ENCODE measurements at regions not wholly inside any gene's neighbourhood (a gene's known extent, or its start where the extent isn't known, plus 50 kb on each side); places are given as distances from the start of the nearest gene placed in this dataset.
"Not testable (repeated sequence)": the region's sequence is repeated elsewhere in the genome, so short reads cannot be mapped to it uniquely, and the experiment has no call there.

DNA sequence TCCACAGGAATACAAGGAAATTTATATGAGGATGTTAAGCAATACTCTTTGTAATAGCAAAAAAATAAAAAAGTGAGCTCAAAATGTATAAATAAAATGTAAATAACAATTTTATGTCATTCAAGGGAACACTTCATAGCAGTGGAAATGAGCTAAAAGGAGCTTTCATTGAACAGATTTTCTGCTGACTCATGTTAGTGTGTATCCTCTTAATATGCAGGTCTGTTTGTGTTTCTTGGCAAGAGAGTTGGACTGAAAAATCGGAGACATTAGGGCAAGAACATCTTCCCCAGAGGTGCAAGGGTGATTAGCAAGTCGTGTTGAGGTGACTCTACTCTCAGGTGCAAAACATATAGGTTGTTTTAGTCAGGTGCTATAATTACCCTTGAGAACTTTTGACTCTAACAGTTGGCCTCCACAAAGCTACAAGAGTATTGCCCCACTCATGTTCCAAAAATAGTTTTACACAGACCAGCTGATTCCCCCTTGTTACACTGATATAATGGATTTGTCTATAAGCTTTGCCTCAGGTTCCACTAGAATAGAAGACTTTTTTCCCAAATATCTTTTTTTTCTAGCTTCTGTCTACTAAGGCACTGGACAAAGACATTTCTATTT, 702.9 kb downstream of the TENT5A start:
- no peaks in the 10 kb centered on the region for H3K4me1 ChIP-seq (ENCODE audit: control insufficient read depth, low read depth, low read length)
- no peak overlapping the region for H3K4me3 ChIP-seq (ENCODE audit: low read length)
- no peak overlapping the region for H3K9ac ChIP-seq (ENCODE audit: low read length)
- no peaks in the 10 kb centered on the region for H3K36me3 ChIP-seq (ENCODE audit: control insufficient read depth, low read depth, low read length)
- no peak overlapping the region for H3K27ac ChIP-seq (ENCODE audit: low read length)
- no peaks in the 10 kb centered on the region for H3K9me3 ChIP-seq (ENCODE audit: control insufficient read depth, low read depth, low read length)
- no peaks in the 10 kb centered on the region for H3K27me3 ChIP-seq (ENCODE audit: control insufficient read depth, insufficient read depth, low read length)

DNA sequence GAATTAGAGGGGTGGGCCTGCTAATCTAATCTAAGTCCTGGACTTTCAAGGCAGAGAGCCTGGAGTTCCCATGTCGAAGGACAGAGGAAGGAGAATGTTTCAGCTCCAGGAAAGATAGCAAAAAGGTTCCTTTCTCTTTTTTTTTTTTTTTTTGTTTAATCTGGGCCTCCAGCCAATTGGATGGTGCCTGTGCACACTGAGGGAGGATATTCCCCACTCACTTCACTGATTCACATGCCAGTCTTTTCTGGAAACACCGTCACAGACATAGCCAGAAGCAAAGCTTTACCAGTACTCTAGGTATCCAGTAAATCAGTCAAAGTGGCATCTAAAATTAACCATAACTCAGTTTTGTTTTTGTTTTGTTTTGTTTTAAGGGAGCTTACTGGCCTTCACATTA, 721.1 kb downstream of the TENT5A start:
- H3K4me3 ChIP-seq (ENCODE audit: low read length) = no peak overlapping the region
- no peaks in the 10 kb centered on the region for H3K27me3 ChIP-seq (ENCODE audit: control insufficient read depth, insufficient read depth, low read length)
- H3K4me1 ChIP-seq (ENCODE audit: control insufficient read depth, low read depth, low read length) = no peaks in the 10 kb centered on the region
- no peak overlapping the region for H3K9ac ChIP-seq (ENCODE audit: low read length)
- H3K9me3 ChIP-seq (ENCODE audit: control insufficient read depth, low read depth, low read length) = no peaks in the 10 kb centered on the region
- H3K27ac ChIP-seq (ENCODE audit: low read length) = no peak overlapping the region
- H3K36me3 ChIP-seq (ENCODE audit: control insufficient read depth, low read depth, low read length) = no peaks in the 10 kb centered on the region

DNA sequence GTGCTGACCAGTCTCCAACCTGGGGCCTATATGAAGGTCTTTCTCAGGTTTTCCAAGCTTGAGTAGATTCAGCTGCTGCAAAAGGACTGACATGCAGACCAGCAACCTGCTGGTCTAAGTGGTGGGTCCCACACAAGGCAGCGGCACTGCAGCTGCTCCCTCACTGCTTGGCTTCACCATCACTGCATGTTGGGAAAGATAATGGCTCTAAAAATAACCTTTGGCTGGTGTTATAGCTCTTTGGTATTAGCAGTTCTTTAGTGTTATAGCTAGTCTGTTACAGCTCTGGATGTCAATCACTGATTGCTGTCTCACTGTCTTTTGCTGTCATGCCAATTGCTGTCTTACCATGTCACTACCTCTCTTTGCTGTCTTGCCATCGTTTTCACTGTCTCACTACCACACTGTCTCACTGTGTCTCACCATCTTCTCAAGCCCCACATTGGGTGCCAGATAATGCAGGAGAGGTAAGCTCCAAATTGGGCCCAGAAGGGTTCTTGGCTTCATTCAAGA, 726.4 kb downstream of the TENT5A start:
- Histone ChIP-seq H3K9me3 (ENCODE audit: control insufficient read depth, low read depth, low read length) (peaks cover 27% of the 10 kb centered on the region), H3K4me1 (ENCODE audit: control insufficient read depth, low read depth, low read length) (no peaks in the 10 kb centered on the region), H3K4me3 (ENCODE audit: low read length) (no peak overlapping the region), H3K27me3 (ENCODE audit: control insufficient read depth, insufficient read depth, low read length) (no peaks in the 10 kb centered on the region), H3K27ac (ENCODE audit: low read length) (no peak overlapping the region), H3K9ac (ENCODE audit: low read length) (no peak overlapping the region), H3K36me3 (ENCODE audit: control insufficient read depth, low read depth, low read length) (no peaks in the 10 kb centered on the region)

DNA sequence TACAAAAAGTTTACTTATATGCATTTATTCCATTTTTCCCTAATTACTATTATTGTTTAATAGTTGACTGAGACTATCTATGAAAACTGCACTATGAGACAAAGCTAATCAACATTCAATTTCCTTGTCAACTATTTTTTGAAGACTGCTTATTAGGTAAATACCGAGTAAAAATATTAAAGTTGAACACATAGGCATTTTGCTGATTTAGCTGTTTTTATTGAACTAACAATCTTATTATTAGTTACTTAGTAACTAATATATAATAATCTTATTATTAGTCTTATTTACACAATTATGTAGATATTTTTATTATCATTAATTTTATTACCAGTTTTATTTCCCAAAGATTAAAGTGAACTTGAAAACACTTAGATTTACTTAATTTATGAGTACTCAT, 728.8 kb downstream of the TENT5A start:
- Histone ChIP-seq H3K4me1 (ENCODE audit: control insufficient read depth, low read depth, low read length) (no peaks in the 10 kb centered on the region), H3K9ac (ENCODE audit: low read length) (no peak overlapping the region), H3K36me3 (ENCODE audit: control insufficient read depth, low read depth, low read length) (no peaks in the 10 kb centered on the region), H3K9me3 (ENCODE audit: control insufficient read depth, low read depth, low read length) (peaks cover 35% of the 10 kb centered on the region), H3K27me3 (ENCODE audit: control insufficient read depth, insufficient read depth, low read length) (no peaks in the 10 kb centered on the region), H3K4me3 (ENCODE audit: low read length) (no peak overlapping the region), H3K27ac (ENCODE audit: low read length) (no peak overlapping the region)

DNA sequence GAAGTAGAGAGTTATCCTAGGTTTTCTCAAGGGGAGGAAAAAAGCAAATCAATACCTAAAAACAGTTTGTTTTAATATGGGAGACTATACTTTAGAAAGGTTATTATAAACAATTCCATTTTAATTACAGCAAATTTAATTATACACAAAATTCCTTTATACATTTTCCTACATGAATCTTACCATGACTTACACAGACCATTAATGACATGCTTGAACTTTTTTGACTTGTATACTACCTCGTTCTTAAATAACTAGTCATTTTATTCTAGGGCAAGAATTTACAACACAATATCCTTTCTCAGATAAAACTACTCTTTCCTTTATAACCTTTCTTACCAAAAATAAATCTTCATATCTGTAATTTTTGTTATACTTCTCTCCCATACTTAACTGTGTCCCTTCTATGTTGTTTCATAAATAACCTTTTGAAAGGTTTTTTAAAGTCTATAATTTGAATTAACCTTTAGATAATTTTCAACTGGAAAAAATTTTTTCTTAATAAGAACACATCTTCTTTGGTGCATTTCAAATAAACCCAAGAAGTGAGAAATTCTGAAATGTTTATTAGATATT, 729.4 kb downstream of the TENT5A start:
- H3K9me3 ChIP-seq (ENCODE audit: control insufficient read depth, low read depth, low read length) = peaks cover 35% of the 10 kb centered on the region
- H3K36me3 ChIP-seq (ENCODE audit: control insufficient read depth, low read depth, low read length) = no peaks in the 10 kb centered on the region
- H3K4me3 ChIP-seq (ENCODE audit: low read length) = no peak overlapping the region
- H3K4me1 ChIP-seq (ENCODE audit: control insufficient read depth, low read depth, low read length) = no peaks in the 10 kb centered on the region
- no peak overlapping the region for H3K9ac ChIP-seq (ENCODE audit: low read length)
- H3K27me3 ChIP-seq (ENCODE audit: control insufficient read depth, insufficient read depth, low read length) = no peaks in the 10 kb centered on the region
- H3K27ac ChIP-seq (ENCODE audit: low read length) = no peak overlapping the region

DNA sequence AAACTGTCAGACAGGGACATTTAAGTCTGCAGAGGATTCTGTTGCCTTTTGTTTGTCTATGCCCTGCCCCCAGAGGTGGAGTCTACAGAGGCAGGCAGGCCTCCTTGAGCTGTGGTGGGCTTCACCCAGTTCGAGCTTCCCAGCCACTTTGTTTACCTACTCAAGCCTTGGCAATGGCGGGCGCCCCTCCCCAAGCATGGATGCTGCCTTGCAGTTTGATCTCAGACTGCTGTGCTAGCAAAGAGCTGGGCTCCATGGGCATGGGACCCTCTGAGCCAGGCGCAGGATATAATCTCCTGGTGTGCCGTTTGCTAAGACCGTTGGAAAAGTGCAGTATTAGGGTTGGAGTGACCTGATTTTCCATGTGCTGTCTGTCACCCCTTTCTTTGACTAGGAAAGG, 734.9 kb downstream of the TENT5A start:
- peaks cover 23% of the 10 kb centered on the region for H3K9me3 ChIP-seq (ENCODE audit: control insufficient read depth, low read depth, low read length)
- not testable (repeated sequence) for H3K27me3 ChIP-seq (ENCODE audit: control insufficient read depth, insufficient read depth, low read length)

DNA sequence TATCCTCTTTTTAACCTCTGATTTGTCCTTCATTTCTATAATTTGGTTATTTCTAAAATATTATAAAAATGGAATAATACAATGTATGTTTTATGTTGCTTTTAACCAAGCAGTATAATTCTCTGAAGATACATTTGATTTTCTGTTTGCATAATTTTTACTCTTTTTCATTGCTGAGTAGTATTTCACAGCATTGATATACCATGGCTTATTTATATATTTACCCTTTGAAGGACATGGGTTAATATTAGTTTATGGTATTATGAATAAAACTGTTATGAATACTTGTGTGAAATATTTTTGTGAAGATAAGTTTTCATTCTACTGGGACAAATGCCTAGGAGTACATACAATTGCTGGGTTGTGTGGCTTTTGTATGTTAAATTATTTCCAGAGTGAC, 748.6 kb downstream of the TENT5A start:
- Histone ChIP-seq H3K27me3 (ENCODE audit: control insufficient read depth, insufficient read depth, low read length) (no peaks in the 10 kb centered on the region), H3K9me3 (ENCODE audit: control insufficient read depth, low read depth, low read length) (peaks cover 2% of the 10 kb centered on the region), H3K9ac (ENCODE audit: low read length) (no peak overlapping the region), H3K4me1 (ENCODE audit: control insufficient read depth, low read depth, low read length) (no peaks in the 10 kb centered on the region), H3K4me3 (ENCODE audit: low read length) (no peak overlapping the region), H3K36me3 (ENCODE audit: control insufficient read depth, low read depth, low read length) (no peaks in the 10 kb centered on the region), H3K27ac (ENCODE audit: low read length) (no peak overlapping the region)

More for the DNA sequence above, 734.9 kb downstream of the TENT5A start:
- not testable (repeated sequence) for H3K9ac ChIP-seq (ENCODE audit: low read length); H3K36me3 ChIP-seq (ENCODE audit: control insufficient read depth, low read depth, low read length); H3K4me3 ChIP-seq (ENCODE audit: low read length); H3K27ac ChIP-seq (ENCODE audit: low read length); H3K4me1 ChIP-seq (ENCODE audit: control insufficient read depth, low read depth, low read length)

DNA sequence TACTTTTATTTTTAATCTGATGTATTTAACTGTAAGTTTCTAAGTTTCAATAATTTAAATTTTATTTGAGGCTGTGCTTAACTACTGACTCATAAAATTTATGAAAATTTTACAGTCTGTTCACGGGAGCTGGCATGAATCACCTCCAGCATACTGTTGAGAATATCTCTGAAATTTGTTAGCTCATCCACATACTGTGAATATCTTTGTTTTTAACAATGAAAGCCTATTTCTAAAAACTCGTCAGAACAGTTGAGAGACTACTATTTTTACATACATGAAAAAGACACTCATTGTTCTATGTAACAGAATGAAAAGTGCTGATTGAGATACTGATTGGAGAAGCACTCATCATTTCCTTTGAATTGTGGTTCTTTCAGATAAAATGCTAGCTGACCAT, 749.3 kb downstream of the TENT5A start:
- Histone ChIP-seq H3K27ac (ENCODE audit: low read length) (no peak overlapping the region), H3K4me3 (ENCODE audit: low read length) (no peak overlapping the region), H3K4me1 (ENCODE audit: control insufficient read depth, low read depth, low read length) (no peaks in the 10 kb centered on the region)

DNA sequence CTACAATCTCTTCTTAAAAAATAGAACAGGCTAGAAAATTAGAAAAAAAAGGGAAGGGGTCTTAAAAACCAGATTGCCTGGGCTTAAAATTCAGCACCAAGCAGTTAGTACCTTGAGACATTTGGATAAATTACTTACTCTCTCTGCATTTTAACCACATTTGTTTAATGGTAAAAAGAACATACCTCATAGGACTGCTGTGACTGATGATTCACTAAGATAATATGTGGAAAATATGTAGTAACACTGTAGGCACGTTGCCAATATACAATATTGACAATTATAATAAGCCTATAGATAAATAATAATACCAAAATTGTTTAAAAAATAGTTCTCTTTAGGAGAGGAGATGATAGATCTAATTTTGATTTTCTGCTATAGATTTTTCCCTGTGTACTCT, 750.4 kb downstream of the TENT5A start:
- Histone ChIP-seq H3K4me3 (ENCODE audit: low read length) (no peak overlapping the region), H3K27me3 (ENCODE audit: control insufficient read depth, insufficient read depth, low read length) (no peaks in the 10 kb centered on the region), H3K36me3 (ENCODE audit: control insufficient read depth, low read depth, low read length) (no peaks in the 10 kb centered on the region), H3K9me3 (ENCODE audit: control insufficient read depth, low read depth, low read length) (peaks cover 2% of the 10 kb centered on the region), H3K4me1 (ENCODE audit: control insufficient read depth, low read depth, low read length) (no peaks in the 10 kb centered on the region), H3K9ac (ENCODE audit: low read length) (no peak overlapping the region), H3K27ac (ENCODE audit: low read length) (no peak overlapping the region)

More for the DNA sequence above, 749.3 kb downstream of the TENT5A start:
- no peak overlapping the region for H3K9ac ChIP-seq (ENCODE audit: low read length)
- H3K27me3 ChIP-seq (ENCODE audit: control insufficient read depth, insufficient read depth, low read length) = no peaks in the 10 kb centered on the region
- no peaks in the 10 kb centered on the region for H3K36me3 ChIP-seq (ENCODE audit: control insufficient read depth, low read depth, low read length)
- peaks cover 2% of the 10 kb centered on the region for H3K9me3 ChIP-seq (ENCODE audit: control insufficient read depth, low read depth, low read length)

DNA sequence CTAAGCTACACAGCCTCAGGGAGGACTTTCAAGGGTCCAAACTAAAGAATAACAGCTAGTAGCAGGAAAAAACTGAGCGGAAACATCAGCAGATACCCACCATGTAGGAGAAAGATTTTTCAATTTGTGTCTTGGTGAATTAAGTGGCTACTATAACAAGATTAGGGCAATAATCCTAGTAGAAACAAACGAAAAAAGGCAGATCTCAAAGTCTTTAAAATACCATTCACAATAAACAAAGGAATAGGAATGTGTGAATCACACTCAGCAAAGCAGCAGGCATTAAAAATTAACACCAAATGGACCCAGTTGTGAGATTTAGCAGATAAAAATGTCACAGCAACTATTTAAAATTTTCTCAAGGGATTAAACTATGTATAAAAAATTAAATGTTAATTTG, 761.2 kb downstream of the TENT5A start:
- Histone ChIP-seq H3K27me3 (ENCODE audit: control insufficient read depth, insufficient read depth, low read length) (no peaks in the 10 kb centered on the region), H3K4me3 (ENCODE audit: low read length) (no peak overlapping the region), H3K9me3 (ENCODE audit: control insufficient read depth, low read depth, low read length) (no peaks in the 10 kb centered on the region), H3K27ac (ENCODE audit: low read length) (no peak overlapping the region), H3K9ac (ENCODE audit: low read length) (no peak overlapping the region), H3K36me3 (ENCODE audit: control insufficient read depth, low read depth, low read length) (no peaks in the 10 kb centered on the region), H3K4me1 (ENCODE audit: control insufficient read depth, low read depth, low read length) (no peaks in the 10 kb centered on the region)

DNA sequence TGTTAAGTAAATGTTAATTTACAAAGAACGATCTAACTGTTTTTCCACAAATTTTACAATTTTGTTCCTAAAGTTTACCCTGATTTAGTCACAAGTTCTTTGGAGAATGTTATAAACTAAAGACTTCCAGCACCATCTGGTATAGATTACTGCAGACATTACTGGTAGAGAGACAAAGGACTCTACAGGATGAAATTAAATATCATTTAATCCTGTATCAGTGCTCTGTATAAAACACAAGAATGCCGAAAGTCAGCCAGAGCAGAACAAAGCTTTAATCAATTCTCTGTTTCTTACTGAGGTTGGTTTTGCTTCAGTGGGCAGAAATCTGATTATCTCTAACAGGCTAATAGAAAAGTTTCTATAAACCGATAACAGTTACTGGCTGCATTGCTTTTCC, 763.6 kb downstream of the TENT5A start:
- Histone ChIP-seq H3K27ac (ENCODE audit: low read length) (no peak overlapping the region), H3K27me3 (ENCODE audit: control insufficient read depth, insufficient read depth, low read length) (no peaks in the 10 kb centered on the region), H3K4me1 (ENCODE audit: control insufficient read depth, low read depth, low read length) (no peaks in the 10 kb centered on the region), H3K9ac (ENCODE audit: low read length) (no peak overlapping the region), H3K9me3 (ENCODE audit: control insufficient read depth, low read depth, low read length) (no peaks in the 10 kb centered on the region), H3K4me3 (ENCODE audit: low read length) (no peak overlapping the region), H3K36me3 (ENCODE audit: control insufficient read depth, low read depth, low read length) (no peaks in the 10 kb centered on the region)

DNA sequence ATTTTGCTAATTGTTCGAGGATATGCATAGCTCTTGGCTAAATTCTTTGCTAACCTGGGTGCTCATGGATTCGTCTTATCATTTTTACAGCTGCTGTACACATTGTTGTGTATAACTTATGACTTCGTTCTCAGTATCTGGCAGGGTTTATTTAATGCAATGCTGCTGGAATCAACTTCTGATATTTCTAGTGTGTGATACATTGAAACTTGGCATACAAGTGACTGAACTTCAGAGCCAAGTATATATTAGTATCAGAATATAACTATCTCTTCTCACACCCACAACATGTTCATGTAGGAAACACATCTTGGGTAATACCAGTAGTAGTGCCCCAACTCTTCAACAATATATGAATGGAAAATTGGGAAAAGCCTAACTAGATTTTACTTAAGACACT, 764.2 kb downstream of the TENT5A start:
- no peak overlapping the region for H3K9ac ChIP-seq (ENCODE audit: low read length)
- no peak overlapping the region for H3K4me3 ChIP-seq (ENCODE audit: low read length)
- no peaks in the 10 kb centered on the region for H3K27me3 ChIP-seq (ENCODE audit: control insufficient read depth, insufficient read depth, low read length)
- no peak overlapping the region for H3K27ac ChIP-seq (ENCODE audit: low read length)
- H3K9me3 ChIP-seq (ENCODE audit: control insufficient read depth, low read depth, low read length) = no peaks in the 10 kb centered on the region
- H3K36me3 ChIP-seq (ENCODE audit: control insufficient read depth, low read depth, low read length) = no peaks in the 10 kb centered on the region
- H3K4me1 ChIP-seq (ENCODE audit: control insufficient read depth, low read depth, low read length) = no peaks in the 10 kb centered on the region

All from iPS-18a (cell line).